ENCODE measurements at regions not wholly inside any gene's neighbourhood (a gene's known extent, or its start where the extent isn't known, plus 50 kb on each side); places are given as distances from the start of the nearest gene placed in this dataset.

- no peak for TF ChIP-seq CTCF (conservative IDR thresholded peaks at IDR 0.05)
- no peak for TF ChIP-seq ZFX (IDR thresholded peaks at IDR 0.05)
Observed at GRCh38 chr3:82637574-82637973, 876.1 kb upstream of the GBE1 start.
